ENCODE measurements at regions not wholly inside any gene's neighbourhood (a gene's known extent, or its start where the extent isn't known, plus 50 kb on each side); places are given as distances from the start of the nearest gene placed in this dataset.

- no peak for DNase-seq (ENCODE audit: low read depth in 2 of 2)
Observed at GRCh38 chr15:98554272-98555172, 93.8 kb upstream of the IGF1R start.

DNA sequence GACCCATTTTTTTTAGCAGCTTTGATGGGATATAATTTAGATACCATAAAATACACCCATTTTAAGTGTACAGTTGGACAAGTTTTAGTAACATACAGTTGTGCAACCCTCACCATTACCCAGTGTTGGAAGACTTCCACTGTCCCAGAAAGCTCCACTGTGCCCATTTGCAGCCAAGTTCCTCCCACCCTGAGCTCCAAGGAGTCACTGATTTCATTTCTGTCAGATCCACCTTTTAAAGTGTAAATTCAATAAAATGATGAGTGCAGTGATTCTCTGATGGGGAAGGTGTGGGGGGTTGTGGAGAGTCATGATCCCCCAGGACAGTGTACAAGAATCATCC is 93.2 kb upstream of the IGF1R start:
- DNase-seq (ENCODE audit: low read depth in 2 of 2), result no peak

DNA sequence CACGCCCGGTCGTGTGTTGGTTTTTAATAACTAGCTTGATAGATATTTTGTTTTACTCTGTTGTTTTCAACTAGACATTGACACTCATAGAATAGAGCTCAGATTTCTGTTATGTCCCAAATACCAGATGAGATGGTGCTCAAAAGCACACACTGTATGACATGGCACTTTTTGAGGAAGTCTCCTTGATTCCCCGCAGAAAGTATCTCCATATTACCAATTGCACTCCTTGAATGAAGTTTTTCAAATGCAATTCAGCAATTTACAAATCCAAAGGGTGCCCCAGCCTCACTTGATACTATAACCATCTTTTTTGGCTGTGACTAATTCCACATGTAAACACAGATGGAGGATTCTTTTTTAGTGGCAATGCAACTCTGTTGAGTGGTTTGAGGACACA is 92.0 kb upstream of the IGF1R start:
- no peak for DNase-seq (ENCODE audit: low read depth in 2 of 2)

GRCh38 chr15:98560338-98560737 is 88.0 kb upstream of the IGF1R start:
- no peak for DNase-seq (ENCODE audit: low read depth in 2 of 2)

GRCh38 chr15:98561169-98561941 is 87.0 kb upstream of the IGF1R start:
- DNase-seq (ENCODE audit: low read depth in 2 of 2), result no peak

DNA sequence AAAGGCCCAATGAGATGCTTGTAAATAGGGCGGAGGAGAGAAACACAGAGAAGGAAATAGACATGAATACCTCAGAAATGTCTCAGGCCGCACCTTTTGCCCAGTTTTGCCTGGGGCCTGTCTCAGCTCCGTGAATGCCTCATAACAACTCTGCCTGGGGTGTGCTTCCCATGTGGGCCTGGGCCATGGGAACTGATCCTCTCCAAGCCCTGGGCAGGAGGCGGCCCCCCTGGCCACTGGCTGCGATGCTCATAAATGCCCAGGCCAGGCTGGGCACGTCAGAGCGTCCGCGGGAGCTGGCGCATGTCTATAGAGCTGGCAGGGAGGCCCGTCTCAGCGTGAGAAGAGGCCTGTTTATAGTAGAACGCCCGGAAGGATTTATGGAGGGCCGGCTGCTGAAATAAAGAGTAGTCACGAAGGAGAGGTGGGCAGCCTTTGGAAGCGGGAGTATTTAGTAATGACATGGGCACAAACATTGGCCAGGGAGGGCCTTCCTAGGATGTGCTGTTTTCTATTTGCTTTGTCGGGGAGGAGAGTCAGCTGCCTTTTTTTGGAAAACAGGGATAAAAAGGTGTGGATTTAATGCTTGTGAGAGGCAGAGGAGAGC is 85.9 kb upstream of the IGF1R start:
- DNase-seq (ENCODE audit: low read depth in 2 of 2), result no peak

DNA sequence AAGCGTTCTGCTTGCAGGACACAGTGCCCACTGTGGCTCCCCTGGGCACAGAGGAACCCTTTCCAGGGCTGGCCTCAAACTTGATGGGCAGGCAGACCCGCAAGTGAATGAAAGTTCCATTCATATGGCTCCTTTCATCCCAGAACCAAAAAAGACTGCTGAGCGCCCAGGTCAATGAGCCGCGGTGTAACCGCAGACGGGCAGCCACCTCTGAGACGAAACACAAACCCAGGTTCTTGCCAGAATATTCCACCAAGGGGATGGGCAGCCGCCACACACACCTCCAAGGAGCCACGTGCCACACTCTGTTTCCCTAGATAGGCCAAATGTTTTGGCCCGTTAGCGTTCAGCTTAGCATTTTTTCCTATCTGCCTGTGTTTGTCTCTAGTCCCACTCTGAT is 82.8 kb upstream of the IGF1R start:
- no peak for DNase-seq (ENCODE audit: low read depth in 2 of 2)

GRCh38 chr15:98567951-98568350 is 80.4 kb upstream of the IGF1R start:
- no peak for DNase-seq (ENCODE audit: low read depth in 2 of 2)

- DNase-seq (ENCODE audit: low read depth in 2 of 2), result no peak
Observed at GRCh38 chr15:98568382-98569017, 79.8 kb upstream of the IGF1R start.

- DNase-seq (ENCODE audit: low read depth in 2 of 2), result no peak
Observed at GRCh38 chr15:98570119-98570518, 78.2 kb upstream of the IGF1R start.

- no peak for DNase-seq (ENCODE audit: low read depth in 2 of 2)
Observed at GRCh38 chr15:98580572-98580971, 67.8 kb upstream of the IGF1R start.

DNA sequence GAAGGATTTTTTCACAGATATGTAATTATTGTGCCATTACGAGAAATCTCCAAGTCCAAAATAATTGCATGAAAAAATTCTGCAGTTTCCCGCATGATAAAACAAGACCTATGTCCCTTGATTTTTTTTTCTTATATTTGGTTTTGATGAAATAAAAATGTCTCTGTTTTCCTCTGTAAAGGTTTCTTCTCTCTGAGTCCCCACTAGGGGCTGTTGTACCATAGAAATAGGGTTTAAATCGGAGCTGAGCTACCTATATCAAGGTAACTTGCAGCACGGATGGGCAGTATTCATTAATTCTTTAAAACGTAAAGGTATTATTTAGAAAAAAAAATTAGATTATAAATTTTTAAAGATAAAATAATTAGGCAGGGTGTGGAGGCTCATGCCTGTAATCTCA is 66.6 kb upstream of the IGF1R start:
- no peak for DNase-seq (ENCODE audit: low read depth in 2 of 2)

DNA sequence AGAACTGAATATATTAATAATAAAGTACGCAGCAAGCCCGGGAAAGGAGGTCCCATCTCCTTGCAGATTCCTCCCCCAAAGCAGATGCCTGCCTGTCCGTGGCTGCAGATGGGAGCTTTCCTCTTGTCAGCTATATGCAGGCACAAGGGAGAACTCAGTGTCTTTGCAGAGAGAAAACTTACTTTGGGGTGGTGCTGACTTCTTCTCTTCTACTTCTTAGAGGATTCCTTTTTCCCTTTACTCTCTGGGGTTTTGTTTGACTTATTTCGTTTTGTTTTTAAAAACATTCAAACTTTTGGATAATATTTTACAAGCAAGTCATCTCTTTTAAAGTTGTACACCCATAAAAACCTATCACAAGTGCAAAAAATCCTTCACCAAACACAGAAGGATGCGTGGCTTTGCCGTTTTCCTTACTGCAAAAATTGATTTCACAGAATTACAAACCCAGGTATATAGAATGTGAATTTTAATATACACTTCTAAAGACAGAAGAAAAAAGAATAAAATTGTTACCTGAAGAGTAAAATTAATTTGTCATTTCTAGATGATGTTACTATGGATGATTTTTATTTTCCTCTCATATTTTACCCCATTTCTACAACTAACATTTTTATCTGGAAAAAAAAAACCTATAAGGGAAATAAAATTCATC is 65.3 kb upstream of the IGF1R start:
- DNase-seq (ENCODE audit: low read depth in 2 of 2), result no peak

DNA sequence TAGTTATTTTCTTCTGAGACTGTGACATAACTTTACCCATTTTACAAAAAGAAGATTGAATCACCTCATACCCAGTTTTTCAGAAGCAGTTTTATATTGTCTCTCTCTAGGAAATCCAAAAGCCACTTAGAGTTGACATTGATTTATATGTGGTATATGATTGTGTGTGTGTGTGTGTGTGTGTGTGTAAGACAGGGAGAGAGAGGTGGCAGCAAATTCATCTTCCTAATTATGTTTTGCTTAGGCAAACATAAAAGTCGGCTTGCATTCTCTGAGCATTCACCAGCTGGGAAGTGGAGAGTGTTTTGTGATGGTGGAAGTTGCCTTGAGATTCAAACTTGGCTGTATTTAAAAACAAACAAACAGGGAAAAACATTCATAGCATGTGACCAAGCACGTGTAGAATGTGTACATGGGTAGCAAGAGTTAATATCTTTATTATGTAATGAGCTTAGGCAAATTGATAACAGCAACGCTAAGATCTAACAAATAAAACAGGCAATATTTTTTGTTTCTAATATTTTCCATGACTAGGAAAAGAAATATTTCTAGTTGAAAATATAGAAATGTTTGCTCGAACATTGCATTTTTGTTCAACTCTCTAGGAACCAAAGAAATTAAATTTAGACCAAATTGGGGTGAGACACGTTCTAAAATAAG is 64.4 kb upstream of the IGF1R start:
- no peak for DNase-seq (ENCODE audit: low read depth in 2 of 2)

DNA sequence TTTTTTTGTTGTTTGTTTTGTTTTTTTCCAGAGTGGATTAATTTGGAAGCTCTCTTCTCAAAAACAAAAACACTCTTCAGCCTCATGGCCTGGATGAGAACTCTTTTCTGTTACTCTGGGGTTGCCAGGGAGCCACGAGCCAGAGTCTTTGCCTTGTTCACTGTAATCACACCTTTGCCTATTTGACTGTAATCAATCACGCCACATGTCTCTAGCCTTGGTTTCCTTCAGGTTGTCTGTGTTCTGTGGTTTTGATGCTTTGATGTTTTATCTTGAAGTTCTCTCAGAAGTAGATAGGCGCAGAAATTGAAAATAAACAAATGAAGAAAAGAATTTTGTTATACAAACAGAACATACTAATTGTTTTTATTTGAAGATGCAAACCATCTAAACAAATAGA is 62.3 kb upstream of the IGF1R start:
- no peak for DNase-seq (ENCODE audit: low read depth in 2 of 2)

DNA sequence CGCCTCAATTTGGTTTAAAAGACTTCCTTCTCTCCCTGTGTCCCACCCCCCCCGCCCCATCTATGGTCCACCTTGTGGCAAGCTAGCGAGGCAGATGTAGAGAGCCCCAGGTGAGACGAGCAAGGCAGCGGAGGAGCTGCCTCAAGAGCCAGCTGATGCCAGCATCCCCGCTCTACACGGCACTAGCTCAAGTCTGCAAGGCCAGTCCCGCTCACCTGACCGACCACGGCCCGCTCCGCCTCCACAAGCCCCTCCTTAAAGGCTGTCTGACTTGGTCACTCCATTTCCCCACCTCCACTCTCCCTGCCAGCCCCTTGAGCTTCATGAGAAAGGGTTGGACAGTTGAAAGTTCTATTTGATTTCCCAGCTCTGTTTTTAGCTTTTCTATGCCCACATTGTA is 56.2 kb upstream of the IGF1R start:
- DNase-seq (ENCODE audit: low read depth in 2 of 2), result no peak

GRCh38 chr15:98596131-98596530 is 52.2 kb upstream of the IGF1R start:
- no peak for DNase-seq (ENCODE audit: low read depth in 2 of 2)

DNA sequence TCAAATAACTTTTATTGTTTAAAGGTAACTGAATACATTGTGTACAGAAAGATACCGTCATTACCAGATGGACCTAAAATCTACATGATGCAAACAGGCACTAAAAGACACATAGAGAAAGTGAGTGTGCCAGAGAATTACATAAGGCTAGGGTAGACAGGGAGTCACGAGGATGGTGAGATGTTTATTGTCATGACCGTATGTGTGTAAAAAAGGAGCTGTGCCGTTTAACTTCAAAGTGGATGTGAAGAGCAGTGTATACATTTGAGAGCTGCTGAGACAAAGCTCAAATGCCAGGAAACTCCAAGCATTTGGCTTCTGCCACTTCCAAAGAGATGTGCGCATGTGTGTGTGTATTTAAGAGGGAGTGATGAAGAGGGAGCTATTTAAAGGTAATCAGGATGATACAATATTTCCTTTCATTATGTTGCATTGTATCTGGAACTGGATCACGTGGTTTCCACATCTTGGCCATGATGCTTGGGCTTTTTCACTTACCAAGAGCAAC is 51.4 kb upstream of the IGF1R start:
- DNase-seq (ENCODE audit: low read depth in 2 of 2), result no peak

DNA sequence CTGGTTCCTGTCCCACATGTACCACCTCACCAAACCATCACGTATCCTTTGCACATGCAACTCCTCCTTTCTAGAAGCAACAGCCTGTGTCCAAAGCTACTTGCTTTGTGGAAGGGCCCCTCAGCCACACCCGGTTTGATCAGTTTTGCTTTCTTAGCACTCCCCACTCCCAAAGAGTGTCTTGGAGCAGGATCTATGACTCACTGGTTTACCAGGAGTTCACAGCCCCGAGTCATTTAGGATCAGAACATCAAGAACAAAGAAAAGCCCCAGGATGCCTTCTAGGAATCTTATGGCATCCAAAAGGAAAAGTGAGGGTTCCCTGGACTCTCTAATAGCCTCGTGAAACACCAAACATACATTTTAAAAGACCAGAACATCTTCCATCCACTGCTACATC is 50.7 kb upstream of the IGF1R start:
- no peak for DNase-seq (ENCODE audit: low read depth in 2 of 2)
